HCT116 (cell line): ENCODE measurements at regions not wholly inside any gene's neighbourhood (a gene's known extent, or its start where the extent isn't known, plus 50 kb on each side); places are given as distances from the start of the nearest gene placed in this dataset.

ENCODE experiments used
- ATAC-seq: fragments of 200-7000 bp; cut with Tn5 transposase; 2 replicates; pipeline ENCODE4 v1.9.1; 2020; ENCODE audit warnings: mild to moderate bottlenecking, moderate library complexity
- BruUV-seq: library from RNA; stranded (reverse); fragments of 400-500 nt; replicated peaks from 2 replicates; lab custom pipeline; 2021; lab: Mats Ljungman, UMichigan
- CTCF ChIA-PET: fragments of 300-600 bp; sonication (Branson Sonifier 250); formaldehyde crosslinking; loops from one replicate; lab custom pipeline; 2021; ENCODE audit warnings: antibody characterized with exemption; lab: Charles Lee
- POLR2A ChIA-PET: fragments of 300-600, 350-600 bp; sonication (Branson Sonifier 250); formaldehyde crosslinking; loops from one replicate; lab custom pipeline; 2021; ENCODE audit warnings: antibody characterized with exemption; lab: Charles Lee
- RAD21 ChIA-PET, 2 experiments: fragments of 300-600 bp; sonication (Branson Sonifier 250); formaldehyde crosslinking; loops; one replicate each; lab custom pipeline; 2023; ENCODE audit warnings: low total read pairs in 2 of 2; ENCODE audit not compliant: uncharacterized antibody in 2 of 2, unreplicated experiment in 2 of 2, low non-redundant PET in 1 of 2; lab: Charles Lee
- DNase-seq: peaks from one replicate; pipeline ENCODE4 v3.0.0-alpha.2; 2010; ENCODE audit warnings: low read depth, low spot score
- H2AFZ ChIP-seq: fragments of 200-600 bp; shearing (Covaris generic), sonication (generic); 2 replicates; pipeline ENCODE4 v1.6.1; 2017; ENCODE audit warnings: low read depth, mixed run types, mixed read lengths, antibody characterized with exemption, low read length; ENCODE audit not compliant: poor library complexity, severe bottlenecking
- H3K27ac ChIP-seq: 2 replicates; pipeline ENCODE4 v1.5.1; 2012; ENCODE audit warnings: low read depth, low read length
- H3K27me3 ChIP-seq: fragments of 200-600 bp; sonication (generic); 2 replicates; pipeline ENCODE4 v1.6.1; 2016; ENCODE audit warnings: mixed run types, low read length, mixed read lengths; ENCODE audit not compliant: insufficient read depth
- H3K36me3 ChIP-seq, 2 experiments: fragments of 200-500 bp in 1 of 2; fragments of 200-600 bp in 1 of 2; sonication (Bioruptor generic) in 1 of 2; sonication (generic) in 1 of 2; 2 replicates each; pipeline versions ENCODE4 v1.5.1 to v1.6.1; 2014 to 2016; ENCODE audit warnings: low read length in 2 of 2, inconsistent platforms in 1 of 2, mixed read lengths in 1 of 2, mixed run types in 1 of 2; ENCODE audit not compliant: insufficient read depth in 2 of 2, control insufficient read depth in 1 of 2
- H3K4me1 ChIP-seq, 2 experiments: fragments of 200-600 bp in 1 of 2; sonication (generic) in 1 of 2; 2 replicates each; pipeline versions ENCODE4 v1.5.1 to v1.6.1; 2012 to 2017; ENCODE audit warnings: low read length in 2 of 2, inconsistent platforms in 1 of 2, mild to moderate bottlenecking in 1 of 2, mixed read lengths in 1 of 2, mixed run types in 1 of 2, moderate library complexity in 1 of 2; ENCODE audit not compliant: insufficient read depth in 2 of 2, control insufficient read depth in 1 of 2
- H3K4me2 ChIP-seq: fragments of 200-600 bp; sonication (generic); 2 replicates; pipeline ENCODE4 v1.6.1; 2017; ENCODE audit warnings: mixed run types, low read length, mixed read lengths
- H3K4me3 ChIP-seq, 2 experiments: fragments of 200-600 bp in 1 of 2; sonication (generic) in 1 of 2; replicated peaks in 1 of 2; 2 replicates each; pipeline ENCODE4 v1.5.1; 2011 to 2016; ENCODE audit warnings: low read length in 2 of 2, control low read depth in 1 of 2, low read depth in 1 of 2, mild to moderate bottlenecking in 1 of 2, mixed read lengths in 1 of 2, mixed run types in 1 of 2
- H3K79me2 ChIP-seq: fragments of 200-600 bp; sonication (generic); 2 replicates; pipeline ENCODE4 v1.6.1; 2017; ENCODE audit warnings: mild to moderate bottlenecking, mixed run types, low read length, moderate library complexity, mixed read lengths; ENCODE audit not compliant: insufficient read depth
- H3K9ac ChIP-seq: fragments of 200-600 bp; sonication (generic); 2 replicates; pipeline ENCODE4 v1.6.1; 2016; ENCODE audit warnings: low read length, mixed read lengths
- H3K9me2 ChIP-seq: fragments of 200-600 bp; sonication (generic), shearing (Covaris generic); 2 replicates; pipeline ENCODE4 v1.6.1; 2017; ENCODE audit warnings: mixed run types, mild to moderate bottlenecking, moderate library complexity; ENCODE audit not compliant: insufficient read depth
- H3K9me3 ChIP-seq, 2 experiments: fragments of 200-500 bp in 1 of 2; fragments of 200-600 bp in 1 of 2; sonication (Bioruptor generic) in 1 of 2; sonication (generic) in 1 of 2; 2 replicates each; pipeline ENCODE4 v1.6.1; 2014 to 2017; ENCODE audit warnings: low read length in 2 of 2, mixed read lengths in 2 of 2, inconsistent platforms in 1 of 2, low read depth in 1 of 2, mild to moderate bottlenecking in 1 of 2, mixed run types in 1 of 2, moderate library complexity in 1 of 2; ENCODE audit not compliant: control insufficient read depth in 1 of 2, insufficient read depth in 1 of 2
- H4K20me1 ChIP-seq: fragments of 200-600 bp; sonication (generic), shearing (Covaris generic); 2 replicates; pipeline ENCODE4 v1.6.1; 2017; ENCODE audit warnings: mixed run types, mild to moderate bottlenecking, moderate library complexity; ENCODE audit not compliant: insufficient read depth
- CBX3 ChIP-seq: IDR thresholded peaks from 2 replicates; pipeline ENCODE4 v1.6.1; 2012; ENCODE audit warnings: low read depth
- EGR1 ChIP-seq: IDR thresholded peaks from 2 replicates; pipeline ENCODE4 v1.6.1; 2012; ENCODE audit warnings: low read depth
- POLR2A ChIP-seq: IDR thresholded peaks from 2 replicates; pipeline ENCODE4 v1.7.0; 2011; ENCODE audit warnings: borderline replicate concordance; ENCODE audit not compliant: insufficient read depth, insufficient read length; ENCODE audit errors: extremely low read depth
- POLR2AphosphoS5 ChIP-seq: IDR thresholded peaks from 2 replicates; pipeline ENCODE4 v1.6.1; 2011; ENCODE audit warnings: mild to moderate bottlenecking, low read depth, low read length, moderate library complexity
- RAD21 ChIP-seq: IDR thresholded peaks from 2 replicates; pipeline ENCODE4 v1.6.1; 2012; ENCODE audit warnings: low read depth, mild to moderate bottlenecking
- SP1 ChIP-seq: IDR thresholded peaks from 2 replicates; pipeline ENCODE4 v1.6.1; 2012; ENCODE audit warnings: low read depth
- SRF ChIP-seq: IDR thresholded peaks from 2 replicates; pipeline ENCODE4 v1.6.1; 2012; ENCODE audit warnings: low read depth
- TCF7L2 ChIP-seq: IDR thresholded peaks from 2 replicates; pipeline ENCODE4 v1.7.0; 2011; ENCODE audit warnings: borderline replicate concordance, inconsistent platforms; ENCODE audit not compliant: insufficient read depth, insufficient read length; ENCODE audit errors: extremely low read depth
- ZFX ChIP-seq: fragments of 450-650 bp; IDR thresholded peaks from 2 replicates; pipeline ENCODE4 v1.6.1; 2017
- intact Hi-C: fragments of 100-400 bp; cut with micrococcal nuclease; formaldehyde crosslinking; loops from 2 replicates; pipeline ENCODE4 v1.10.0; 2022
- TF ChIP-seq, protein P1 (sequence below): IDR thresholded peaks from 2 replicates; pipeline ENCODE4 v1.6.1; 2012; ENCODE audit warnings: low read depth
- TF ChIP-seq, protein P2 (sequence below): IDR thresholded peaks from 2 replicates; pipeline ENCODE4 v1.6.1; 2011; ENCODE audit warnings: mild to moderate bottlenecking, low read length, moderate library complexity; ENCODE audit not compliant: insufficient replicate concordance; ENCODE audit errors: extremely low read depth

DNA sequence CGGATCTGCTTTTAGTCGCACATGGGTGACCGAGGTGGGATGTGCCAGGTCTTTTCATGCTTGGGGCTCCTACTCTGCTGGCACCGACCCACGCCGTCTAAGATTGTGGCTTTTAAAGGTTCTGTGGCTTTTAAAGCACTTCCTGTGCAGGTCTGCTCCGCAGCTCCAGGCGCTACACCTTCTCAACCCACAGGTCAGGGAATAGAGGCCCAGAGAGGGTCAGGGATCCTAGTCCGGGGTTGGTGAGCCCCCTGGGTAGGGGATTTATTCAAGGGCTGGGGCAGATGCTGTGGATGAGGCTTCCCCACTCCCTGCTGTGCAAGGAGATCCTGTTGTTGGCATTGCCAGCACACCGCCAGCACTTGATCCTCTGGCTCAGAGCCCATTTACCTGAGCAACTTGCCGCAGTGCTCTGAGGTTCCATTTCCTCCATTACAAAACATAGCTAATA is 212.8 kb upstream of the RAB4A start:
- H3K9ac ChIP-seq, result no peak overlapping the region
- H3K27me3 ChIP-seq, result no peaks in the 10 kb centered on the region; the same call in 1 of the 2 replicates
- no peaks in the 10 kb centered on the region for H3K79me2 ChIP-seq
- DNase-seq (no peak), ATAC-seq (no peak)
- no TSS peak for BruUV-seq
- ChIA-PET CTCF (no interaction called here), RAD21 (no interaction called here), POLR2A (no interaction called here)
- intact Hi-C loops, result no loop called here
- H3K36me3 ChIP-seq, result no peaks in the 10 kb centered on the region
- no peaks in the 10 kb centered on the region for H4K20me1 ChIP-seq
- H3K4me1 ChIP-seq, result no peaks in the 10 kb centered on the region
- no peak overlapping the region for H2AFZ ChIP-seq
- H3K9me2 ChIP-seq, result no peaks in the 10 kb centered on the region
- no peaks in the 10 kb centered on the region for H3K9me3 ChIP-seq
- no peak overlapping the region for H3K4me2 ChIP-seq
- no peak overlapping the region for H3K4me3 ChIP-seq
- TF ChIP-seq, protein P1, sequence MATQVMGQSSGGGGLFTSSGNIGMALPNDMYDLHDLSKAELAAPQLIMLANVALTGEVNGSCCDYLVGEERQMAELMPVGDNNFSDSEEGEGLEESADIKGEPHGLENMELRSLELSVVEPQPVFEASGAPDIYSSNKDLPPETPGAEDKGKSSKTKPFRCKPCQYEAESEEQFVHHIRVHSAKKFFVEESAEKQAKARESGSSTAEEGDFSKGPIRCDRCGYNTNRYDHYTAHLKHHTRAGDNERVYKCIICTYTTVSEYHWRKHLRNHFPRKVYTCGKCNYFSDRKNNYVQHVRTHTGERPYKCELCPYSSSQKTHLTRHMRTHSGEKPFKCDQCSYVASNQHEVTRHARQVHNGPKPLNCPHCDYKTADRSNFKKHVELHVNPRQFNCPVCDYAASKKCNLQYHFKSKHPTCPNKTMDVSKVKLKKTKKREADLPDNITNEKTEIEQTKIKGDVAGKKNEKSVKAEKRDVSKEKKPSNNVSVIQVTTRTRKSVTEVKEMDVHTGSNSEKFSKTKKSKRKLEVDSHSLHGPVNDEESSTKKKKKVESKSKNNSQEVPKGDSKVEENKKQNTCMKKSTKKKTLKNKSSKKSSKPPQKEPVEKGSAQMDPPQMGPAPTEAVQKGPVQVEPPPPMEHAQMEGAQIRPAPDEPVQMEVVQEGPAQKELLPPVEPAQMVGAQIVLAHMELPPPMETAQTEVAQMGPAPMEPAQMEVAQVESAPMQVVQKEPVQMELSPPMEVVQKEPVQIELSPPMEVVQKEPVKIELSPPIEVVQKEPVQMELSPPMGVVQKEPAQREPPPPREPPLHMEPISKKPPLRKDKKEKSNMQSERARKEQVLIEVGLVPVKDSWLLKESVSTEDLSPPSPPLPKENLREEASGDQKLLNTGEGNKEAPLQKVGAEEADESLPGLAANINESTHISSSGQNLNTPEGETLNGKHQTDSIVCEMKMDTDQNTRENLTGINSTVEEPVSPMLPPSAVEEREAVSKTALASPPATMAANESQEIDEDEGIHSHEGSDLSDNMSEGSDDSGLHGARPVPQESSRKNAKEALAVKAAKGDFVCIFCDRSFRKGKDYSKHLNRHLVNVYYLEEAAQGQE, result no peak
- TF ChIP-seq SP1 (no peak), EGR1 (no peak)
- H3K27ac ChIP-seq, result no peak overlapping the region

DNA sequence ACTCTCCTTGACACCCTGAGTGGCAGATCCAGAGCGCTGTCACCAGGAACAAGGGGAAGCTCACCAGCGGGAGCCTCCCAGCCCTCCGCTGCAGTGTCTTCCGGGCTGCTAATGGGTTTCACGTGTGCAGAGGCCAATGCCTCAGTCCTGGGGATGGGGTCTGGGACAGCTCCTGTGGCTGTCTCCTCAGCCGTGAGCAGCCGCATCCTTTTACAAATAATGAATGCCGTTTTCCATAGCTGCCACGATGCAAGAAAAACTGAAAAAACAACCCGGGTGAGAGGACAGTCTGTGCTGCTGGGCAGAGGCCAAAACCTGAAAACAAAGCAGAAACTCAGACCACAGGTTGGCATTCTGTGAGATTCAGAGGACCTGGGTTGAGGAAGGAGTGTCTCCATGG is 212.2 kb upstream of the RAB4A start:
- H3K79me2 ChIP-seq, result no peaks in the 10 kb centered on the region
- H3K9me3 ChIP-seq, result no peaks in the 10 kb centered on the region
- H3K36me3 ChIP-seq, result no peaks in the 10 kb centered on the region
- no peak overlapping the region for H3K4me3 ChIP-seq
- H3K4me2 ChIP-seq, result no peak overlapping the region
- no peak overlapping the region for H3K9ac ChIP-seq
- RAD21 ChIA-PET, result no interaction called here
- no peak overlapping the region for H2AFZ ChIP-seq
- BruUV-seq, result no TSS peak
- no peak overlapping the region for H3K27ac ChIP-seq
- H3K9me2 ChIP-seq, result no peaks in the 10 kb centered on the region
- intact Hi-C loops, result no loop called here
- no peaks in the 10 kb centered on the region; the same call in 1 of the 2 replicates for H3K27me3 ChIP-seq
- H4K20me1 ChIP-seq, result no peaks in the 10 kb centered on the region
- CTCF ChIA-PET, result no interaction called here
- peaks cover 2 to 5% of the 10 kb centered on the region in 2 experiments; a peak in 3 of 4 replicates for H3K4me1 ChIP-seq
- ATAC-seq (no peak), DNase-seq (no peak)
- POLR2A ChIA-PET, result no interaction called here
- TF ChIP-seq SRF, result no peak
- TF ChIP-seq, protein P2, sequence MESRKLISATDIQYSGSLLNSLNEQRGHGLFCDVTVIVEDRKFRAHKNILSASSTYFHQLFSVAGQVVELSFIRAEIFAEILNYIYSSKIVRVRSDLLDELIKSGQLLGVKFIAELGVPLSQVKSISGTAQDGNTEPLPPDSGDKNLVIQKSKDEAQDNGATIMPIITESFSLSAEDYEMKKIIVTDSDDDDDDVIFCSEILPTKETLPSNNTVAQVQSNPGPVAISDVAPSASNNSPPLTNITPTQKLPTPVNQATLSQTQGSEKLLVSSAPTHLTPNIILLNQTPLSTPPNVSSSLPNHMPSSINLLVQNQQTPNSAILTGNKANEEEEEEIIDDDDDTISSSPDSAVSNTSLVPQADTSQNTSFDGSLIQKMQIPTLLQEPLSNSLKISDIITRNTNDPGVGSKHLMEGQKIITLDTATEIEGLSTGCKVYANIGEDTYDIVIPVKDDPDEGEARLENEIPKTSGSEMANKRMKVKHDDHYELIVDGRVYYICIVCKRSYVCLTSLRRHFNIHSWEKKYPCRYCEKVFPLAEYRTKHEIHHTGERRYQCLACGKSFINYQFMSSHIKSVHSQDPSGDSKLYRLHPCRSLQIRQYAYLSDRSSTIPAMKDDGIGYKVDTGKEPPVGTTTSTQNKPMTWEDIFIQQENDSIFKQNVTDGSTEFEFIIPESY, result no peak
- no peak for TF ChIP-seq TCF7L2
- no peak for TF ChIP-seq CBX3
- no peak for TF ChIP-seq POLR2AphosphoS5
- no peak for TF ChIP-seq SP1
- TF ChIP-seq POLR2A, result no peak
- TF ChIP-seq, protein P1, result no peak
- TF ChIP-seq EGR1, result no peak
- TF ChIP-seq ZFX, result no peak
- TF ChIP-seq RAD21, result no peak
